ENCODE measurements at regions not wholly inside any gene's neighbourhood (a gene's known extent, or its start where the extent isn't known, plus 50 kb on each side); places are given as distances from the start of the nearest gene placed in this dataset.

DNA sequence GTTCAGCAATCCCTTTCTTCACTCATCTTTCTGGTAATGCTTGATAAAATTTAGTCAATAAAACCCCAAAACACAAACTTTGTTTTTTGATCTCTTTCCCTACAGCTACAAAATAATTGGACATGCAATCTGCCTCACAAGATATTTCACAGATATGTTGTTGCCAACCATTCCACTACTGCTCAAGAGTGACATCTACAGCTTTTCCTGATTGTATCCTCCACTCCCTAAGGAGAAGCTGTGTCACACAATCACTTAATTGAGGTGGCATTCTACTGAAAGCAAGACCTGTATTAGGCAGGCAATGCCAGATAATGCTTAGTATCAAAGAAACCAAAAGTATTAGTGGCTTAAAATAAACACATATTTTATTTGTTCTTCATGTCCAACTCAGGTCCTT, 1646.2 kb upstream of the SPRY2 start:
- Mint-ChIP-seq H3K4me1 (no peaks in the 10 kb centered on the region), H3K4me3 (no peak overlapping the region), H3K27me3 (no peaks in the 10 kb centered on the region), H3K36me3 (ENCODE audit: low read depth) (no peaks in the 10 kb centered on the region), H3K9me3 (peaks cover 2% of the 10 kb centered on the region), H3K27ac (no peak overlapping the region)
- ChIA-PET POLR2A (no interaction called here), CTCF (no interaction called here)
- ATAC-seq (ENCODE audit: low read depth) (no peak), DNase-seq (no peak)
- intact Hi-C loops (cut with micrococcal nuclease): no loop called here
- TF ChIP-seq, protein P1, sequence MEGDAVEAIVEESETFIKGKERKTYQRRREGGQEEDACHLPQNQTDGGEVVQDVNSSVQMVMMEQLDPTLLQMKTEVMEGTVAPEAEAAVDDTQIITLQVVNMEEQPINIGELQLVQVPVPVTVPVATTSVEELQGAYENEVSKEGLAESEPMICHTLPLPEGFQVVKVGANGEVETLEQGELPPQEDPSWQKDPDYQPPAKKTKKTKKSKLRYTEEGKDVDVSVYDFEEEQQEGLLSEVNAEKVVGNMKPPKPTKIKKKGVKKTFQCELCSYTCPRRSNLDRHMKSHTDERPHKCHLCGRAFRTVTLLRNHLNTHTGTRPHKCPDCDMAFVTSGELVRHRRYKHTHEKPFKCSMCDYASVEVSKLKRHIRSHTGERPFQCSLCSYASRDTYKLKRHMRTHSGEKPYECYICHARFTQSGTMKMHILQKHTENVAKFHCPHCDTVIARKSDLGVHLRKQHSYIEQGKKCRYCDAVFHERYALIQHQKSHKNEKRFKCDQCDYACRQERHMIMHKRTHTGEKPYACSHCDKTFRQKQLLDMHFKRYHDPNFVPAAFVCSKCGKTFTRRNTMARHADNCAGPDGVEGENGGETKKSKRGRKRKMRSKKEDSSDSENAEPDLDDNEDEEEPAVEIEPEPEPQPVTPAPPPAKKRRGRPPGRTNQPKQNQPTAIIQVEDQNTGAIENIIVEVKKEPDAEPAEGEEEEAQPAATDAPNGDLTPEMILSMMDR (IDR thresholded peaks at IDR 0.05): no peak

DNA sequence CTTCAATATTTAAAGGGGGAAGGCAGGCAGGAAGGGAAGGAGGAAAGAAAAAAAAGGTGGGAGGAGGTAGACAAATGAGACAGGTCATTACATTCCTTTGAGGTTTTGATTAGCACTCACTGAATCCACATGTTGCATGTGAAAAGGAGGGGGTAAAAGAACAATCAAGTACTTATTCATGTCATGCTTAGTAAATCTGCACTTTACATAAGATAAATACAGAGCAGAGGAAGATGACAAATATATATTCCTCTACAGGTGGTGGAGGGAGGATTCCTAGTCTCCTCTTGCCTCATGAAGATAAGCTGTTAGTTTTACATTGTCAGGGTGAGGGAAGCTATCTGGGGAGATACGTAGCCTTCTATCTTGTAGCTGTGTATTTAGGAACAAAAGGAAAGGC, 1645.4 kb upstream of the SPRY2 start:
- Mint-ChIP-seq H3K4me1 (no peaks in the 10 kb centered on the region), H3K4me3 (no peak overlapping the region), H3K27me3 (no peaks in the 10 kb centered on the region), H3K36me3 (ENCODE audit: low read depth) (no peaks in the 10 kb centered on the region), H3K27ac (no peak overlapping the region), H3K9me3 (peaks cover 2% of the 10 kb centered on the region)
- ATAC-seq (ENCODE audit: low read depth): no peak
- ChIA-PET CTCF (no interaction called here), POLR2A (no interaction called here)
- no peak for DNase-seq
- TF ChIP-seq, protein P1 (IDR thresholded peaks at IDR 0.05): no peak
- intact Hi-C loops (cut with micrococcal nuclease): no loop called here

DNA sequence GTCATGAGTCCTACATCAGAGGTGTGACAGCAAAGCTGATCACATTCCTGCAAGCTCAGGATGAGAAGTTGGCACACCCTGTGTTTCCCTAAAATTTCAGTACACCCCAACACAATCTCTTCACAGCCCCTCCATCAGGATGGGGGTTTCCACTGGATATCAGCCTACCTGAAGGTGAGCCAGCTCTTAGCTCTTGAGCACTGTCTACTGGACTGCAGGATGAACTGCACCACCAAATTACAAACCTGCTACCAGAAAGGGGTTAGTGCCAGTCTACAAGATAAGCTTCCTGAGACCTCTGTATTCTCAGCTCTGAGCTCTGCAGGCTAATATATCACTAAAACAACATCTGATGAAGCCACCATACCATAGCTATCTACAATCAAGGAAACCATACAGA, 1616.2 kb upstream of the SPRY2 start:
- no peak for ATAC-seq (ENCODE audit: low read depth)
- Mint-ChIP-seq H3K27ac (no peak overlapping the region), H3K36me3 (ENCODE audit: low read depth) (no peaks in the 10 kb centered on the region), H3K9me3 (peaks cover 12% of the 10 kb centered on the region), H3K4me1 (no peaks in the 10 kb centered on the region), H3K27me3 (no peaks in the 10 kb centered on the region), H3K4me3 (no peak overlapping the region)
- intact Hi-C loops (cut with micrococcal nuclease): no loop called here
- TF ChIP-seq, protein P1 (IDR thresholded peaks at IDR 0.05): no peak
- ChIA-PET POLR2A (no interaction called here), CTCF (no interaction called here)
- DNase-seq: no peak

DNA sequence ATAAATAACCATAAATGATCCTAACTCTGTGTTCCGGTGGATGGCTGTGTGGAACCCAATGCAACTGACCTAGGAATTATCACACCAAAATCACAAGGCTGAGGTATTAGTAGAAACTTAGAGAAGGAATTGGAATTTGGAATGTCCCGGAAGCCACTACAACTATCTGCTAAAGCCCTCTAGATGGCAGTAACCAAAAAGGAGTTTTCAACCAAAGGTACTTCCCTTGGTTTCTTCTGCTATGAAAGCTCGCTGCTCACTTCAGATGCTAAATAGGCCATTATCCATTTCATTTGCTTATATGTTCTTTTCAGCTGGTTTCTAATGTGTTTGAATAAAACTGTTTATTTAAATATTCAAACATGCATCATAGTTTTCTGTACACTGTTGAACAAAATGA, 1589.1 kb upstream of the SPRY2 start:
- TF ChIP-seq, protein P1 (IDR thresholded peaks at IDR 0.05): no peak
- H3K4me1 Mint-ChIP-seq: no peaks in the 10 kb centered on the region
- H3K4me3 Mint-ChIP-seq: no peak overlapping the region
- DNase-seq (no peak), ATAC-seq (ENCODE audit: low read depth) (no peak)
- no peaks in the 10 kb centered on the region for H3K36me3 Mint-ChIP-seq (ENCODE audit: low read depth)
- intact Hi-C loops (cut with micrococcal nuclease): no loop called here
- CTCF ChIA-PET: no interaction called here
- peaks cover 5% of the 10 kb centered on the region for H3K9me3 Mint-ChIP-seq
- POLR2A ChIA-PET: no interaction called here
- H3K27ac Mint-ChIP-seq: no peak overlapping the region
- no peaks in the 10 kb centered on the region for H3K27me3 Mint-ChIP-seq

DNA sequence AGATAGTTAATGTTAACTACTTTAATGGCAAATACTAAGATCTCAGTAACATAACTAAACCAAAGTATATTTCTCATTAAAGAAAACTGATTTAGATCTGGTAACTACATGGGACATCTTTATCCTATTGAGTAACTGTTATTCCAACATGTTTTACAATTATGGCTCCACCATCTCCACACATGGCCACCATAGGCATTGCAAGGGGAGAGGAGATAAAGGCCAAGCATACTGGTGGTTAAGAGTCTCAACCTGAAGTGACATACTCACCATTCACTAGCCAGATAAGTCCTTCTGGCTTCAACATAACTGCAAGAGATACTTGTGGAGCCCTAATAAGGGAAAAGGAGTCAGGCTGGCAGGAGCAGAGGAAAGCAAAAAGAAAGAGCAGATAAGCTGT, 1586.4 kb upstream of the SPRY2 start:
- ATAC-seq (ENCODE audit: low read depth) (no peak), DNase-seq (no peak)
- CTCF ChIA-PET: no interaction called here
- POLR2A ChIA-PET: no interaction called here
- TF ChIP-seq, protein P1 (IDR thresholded peaks at IDR 0.05): no peak
- H3K27ac Mint-ChIP-seq: no peak overlapping the region
- H3K27me3 Mint-ChIP-seq: no peaks in the 10 kb centered on the region
- H3K4me3 Mint-ChIP-seq: no peak overlapping the region
- H3K9me3 Mint-ChIP-seq: peaks cover 2% of the 10 kb centered on the region
- no peaks in the 10 kb centered on the region for H3K36me3 Mint-ChIP-seq (ENCODE audit: low read depth)
- intact Hi-C loops (cut with micrococcal nuclease): no loop called here
- H3K4me1 Mint-ChIP-seq: no peaks in the 10 kb centered on the region
